ENCODE measurements at regions not wholly inside any gene's neighbourhood (a gene's known extent, or its start where the extent isn't known, plus 50 kb on each side); places are given as distances from the start of the nearest gene placed in this dataset.

- no peak for TF ChIP-seq CTCF (conservative IDR thresholded peaks at IDR 0.05; ENCODE audit: low read depth, low read length)
- no peak for TF ChIP-seq POLR2A (IDR thresholded peaks at IDR 0.05; ENCODE audit: low read depth, low read length)
- no peak for TF ChIP-seq ELK1 (IDR thresholded peaks at IDR 0.05; ENCODE audit: borderline replicate concordance, low read depth, low read length)
- TF ChIP-seq MXI1 (IDR thresholded peaks at IDR 0.05; ENCODE audit: borderline replicate concordance, low read depth, low read length): no peak
- no peak for TF ChIP-seq RAD21 (IDR thresholded peaks at IDR 0.05; ENCODE audit: low read length)
- no peak for TF ChIP-seq RCOR1 (IDR thresholded peaks at IDR 0.05; ENCODE audit: insufficient replicate concordance, low read length)
- TF ChIP-seq FOS (IDR thresholded peaks at IDR 0.05; ENCODE audit: low read depth, low read length): no peak
- no peak for TF ChIP-seq RFX5 (IDR thresholded peaks at IDR 0.05; ENCODE audit: low read depth, low read length)
- TF ChIP-seq SMC3 (IDR thresholded peaks at IDR 0.05; ENCODE audit: low read depth, low read length): no peak
- TF ChIP-seq CHD1 (IDR thresholded peaks at IDR 0.05; ENCODE audit: low read depth, low read length): no peak
- no peak for TF ChIP-seq MAFK (IDR thresholded peaks at IDR 0.05; ENCODE audit: low read depth, low read length)
- TF ChIP-seq BHLHE40 (IDR thresholded peaks at IDR 0.05; ENCODE audit: low read depth, low read length): no peak
These were observed 72.7 kb upstream of the ZCCHC2 start for GRCh38 chr18:62450175-62450545.

Measured in IMR-90 (cell line).